ENCODE measurements at regions not wholly inside any gene's neighbourhood (a gene's known extent, or its start where the extent isn't known, plus 50 kb on each side); places are given as distances from the start of the nearest gene placed in this dataset.

- no peak for DNase-seq (ENCODE audit: low read depth in 2 of 2)
Observed at GRCh38 chr12:62995097-62995496, 60.1 kb upstream of the PPM1H start.

- no peak for DNase-seq (ENCODE audit: low read depth in 2 of 2)
Observed at GRCh38 chr12:62986844-62987243, 51.9 kb upstream of the PPM1H start.
